Fibroblast of the aortic adventitia (primary cell): ENCODE measurements at regions not wholly inside any gene's neighbourhood (a gene's known extent, or its start where the extent isn't known, plus 50 kb on each side); places are given as distances from the start of the nearest gene placed in this dataset.
"Not testable (repeated sequence)": the region's sequence is repeated elsewhere in the genome, so short reads cannot be mapped to it uniquely, and the experiment has no call there.

ENCODE experiments used
- DNase-seq: peaks from one replicate; pipeline ENCODE4 v3.0.0-alpha.2; 2010; ENCODE audit warnings: low read depth
- H3K4me3 ChIP-seq: 2 replicates; pipeline ENCODE4 v1.5.1; 2011; ENCODE audit warnings: low read depth, mild to moderate bottlenecking, control low read depth, low read length, moderate library complexity
- TF ChIP-seq, protein P1 (sequence below): IDR thresholded peaks from 2 replicates; pipeline ENCODE4 v1.5.1; 2011; ENCODE audit warnings: mild to moderate bottlenecking, low read length, control low read depth, inconsistent platforms; ENCODE audit not compliant: insufficient read depth

DNA sequence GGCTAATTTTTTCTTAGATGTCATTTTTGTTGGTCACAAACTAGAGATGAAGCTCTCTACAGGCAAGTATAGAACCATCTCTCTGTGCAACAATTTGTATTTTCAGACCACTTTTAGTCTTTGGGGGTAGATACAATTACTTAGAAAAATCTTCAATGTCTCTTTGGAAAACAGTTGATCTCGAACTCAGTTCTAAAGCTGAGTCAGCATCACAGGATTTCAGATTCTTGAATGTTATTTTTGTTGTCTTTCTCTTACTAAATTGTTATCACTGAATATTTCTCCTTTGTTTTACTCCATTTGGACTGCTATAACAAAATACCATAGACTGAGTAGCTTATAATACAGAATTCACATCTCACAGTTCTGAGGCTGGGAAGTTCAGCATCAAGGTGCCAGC, 1557.0 kb downstream of the SI start:
- no peak for DNase-seq
- TF ChIP-seq, protein P1, sequence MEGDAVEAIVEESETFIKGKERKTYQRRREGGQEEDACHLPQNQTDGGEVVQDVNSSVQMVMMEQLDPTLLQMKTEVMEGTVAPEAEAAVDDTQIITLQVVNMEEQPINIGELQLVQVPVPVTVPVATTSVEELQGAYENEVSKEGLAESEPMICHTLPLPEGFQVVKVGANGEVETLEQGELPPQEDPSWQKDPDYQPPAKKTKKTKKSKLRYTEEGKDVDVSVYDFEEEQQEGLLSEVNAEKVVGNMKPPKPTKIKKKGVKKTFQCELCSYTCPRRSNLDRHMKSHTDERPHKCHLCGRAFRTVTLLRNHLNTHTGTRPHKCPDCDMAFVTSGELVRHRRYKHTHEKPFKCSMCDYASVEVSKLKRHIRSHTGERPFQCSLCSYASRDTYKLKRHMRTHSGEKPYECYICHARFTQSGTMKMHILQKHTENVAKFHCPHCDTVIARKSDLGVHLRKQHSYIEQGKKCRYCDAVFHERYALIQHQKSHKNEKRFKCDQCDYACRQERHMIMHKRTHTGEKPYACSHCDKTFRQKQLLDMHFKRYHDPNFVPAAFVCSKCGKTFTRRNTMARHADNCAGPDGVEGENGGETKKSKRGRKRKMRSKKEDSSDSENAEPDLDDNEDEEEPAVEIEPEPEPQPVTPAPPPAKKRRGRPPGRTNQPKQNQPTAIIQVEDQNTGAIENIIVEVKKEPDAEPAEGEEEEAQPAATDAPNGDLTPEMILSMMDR: no peak
- no peak overlapping the region for H3K4me3 ChIP-seq

DNA sequence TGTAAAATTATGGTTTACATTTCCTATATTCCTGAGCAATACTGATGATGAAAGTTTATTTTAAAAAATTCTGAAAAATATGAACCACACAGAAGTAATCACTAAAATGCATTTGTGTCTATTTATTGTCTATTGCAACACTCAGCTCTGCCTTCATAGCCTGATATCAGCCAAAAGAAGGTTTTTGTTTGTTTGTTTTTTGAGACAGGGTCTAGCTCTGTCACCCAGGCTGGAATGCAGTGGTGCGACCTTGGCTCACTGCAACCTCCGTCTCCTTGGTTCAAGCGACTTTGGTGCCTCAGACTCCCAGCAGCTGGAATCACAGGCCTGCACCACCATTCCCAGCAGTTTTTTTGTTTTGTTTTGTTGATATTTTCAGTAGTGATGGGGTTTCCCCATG, 1560.2 kb downstream of the SI start:
- H3K4me3 ChIP-seq: no peak overlapping the region
- no peak for DNase-seq
- TF ChIP-seq, protein P1: no peak

DNA sequence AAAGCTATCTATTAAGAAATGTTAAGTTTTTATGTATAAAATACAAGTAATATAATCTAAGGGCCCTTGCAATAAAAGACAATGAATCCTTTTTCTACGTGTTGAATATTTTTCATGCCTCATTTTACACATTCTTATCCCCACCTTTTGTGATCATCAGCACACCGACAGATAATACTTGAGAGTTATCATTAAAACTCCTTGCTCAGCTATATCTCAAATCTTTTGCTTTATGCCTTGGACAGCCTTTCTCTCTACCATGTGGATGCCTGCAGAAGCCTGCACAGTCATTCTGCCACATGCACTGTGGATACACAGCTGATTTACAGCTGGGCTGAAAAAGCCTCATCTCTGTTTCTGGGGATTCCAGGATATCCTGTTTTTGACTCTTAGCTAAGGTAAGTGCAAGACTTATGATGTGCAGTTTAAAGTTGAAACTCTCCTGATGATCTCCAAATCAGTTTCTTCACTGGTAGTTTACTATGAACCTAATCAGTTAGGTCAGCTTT, 1565.1 kb downstream of the SI start:
- TF ChIP-seq, protein P1: no peak
- H3K4me3 ChIP-seq: no peak overlapping the region

DNA sequence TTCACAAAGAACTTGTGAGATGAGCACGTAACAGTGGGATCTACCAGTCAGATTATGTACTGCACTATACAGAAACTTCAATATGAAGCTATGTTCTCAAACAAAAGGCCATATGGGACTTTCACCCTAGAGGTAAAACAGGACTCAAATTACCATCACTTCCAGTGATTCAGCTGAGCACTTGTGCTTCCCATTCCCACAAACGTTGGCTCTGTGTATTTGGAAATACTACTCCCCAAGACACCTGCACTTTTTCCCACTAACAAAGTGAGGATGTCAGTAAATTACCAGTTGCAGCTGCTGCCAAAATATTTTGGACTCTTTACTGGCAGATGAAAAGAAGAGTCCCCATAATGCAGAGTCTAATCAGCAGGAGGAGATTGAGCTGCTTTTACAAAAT, 1570.1 kb downstream of the SI start:
- TF ChIP-seq, protein P1: no peak
- no peak for DNase-seq

More for the DNA sequence above, 1565.1 kb downstream of the SI start:
- no peak for DNase-seq

DNA sequence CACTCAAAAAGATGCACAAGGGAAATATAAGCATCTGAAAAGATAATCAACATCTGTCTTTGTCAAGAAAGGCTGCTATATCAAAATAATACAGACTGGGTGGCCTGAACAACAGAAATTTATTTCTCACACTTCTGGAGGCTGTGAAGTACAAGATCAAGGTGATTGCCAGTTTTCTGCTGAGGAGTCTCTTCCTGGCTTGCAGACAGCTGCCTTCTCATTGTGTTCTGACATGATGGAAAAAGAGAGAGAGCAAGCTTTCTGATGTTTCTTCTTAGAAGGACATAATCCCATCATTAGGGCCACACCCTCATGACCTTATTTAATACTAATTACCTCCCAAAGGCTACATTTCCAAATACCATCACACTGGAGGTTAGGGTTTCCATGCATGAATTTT, 1573.3 kb downstream of the SI start:
- H3K4me3 ChIP-seq: no peak overlapping the region
- TF ChIP-seq, protein P1: no peak
- no peak for DNase-seq

More for the DNA sequence above, 1570.1 kb downstream of the SI start:
- H3K4me3 ChIP-seq: no peak overlapping the region

DNA sequence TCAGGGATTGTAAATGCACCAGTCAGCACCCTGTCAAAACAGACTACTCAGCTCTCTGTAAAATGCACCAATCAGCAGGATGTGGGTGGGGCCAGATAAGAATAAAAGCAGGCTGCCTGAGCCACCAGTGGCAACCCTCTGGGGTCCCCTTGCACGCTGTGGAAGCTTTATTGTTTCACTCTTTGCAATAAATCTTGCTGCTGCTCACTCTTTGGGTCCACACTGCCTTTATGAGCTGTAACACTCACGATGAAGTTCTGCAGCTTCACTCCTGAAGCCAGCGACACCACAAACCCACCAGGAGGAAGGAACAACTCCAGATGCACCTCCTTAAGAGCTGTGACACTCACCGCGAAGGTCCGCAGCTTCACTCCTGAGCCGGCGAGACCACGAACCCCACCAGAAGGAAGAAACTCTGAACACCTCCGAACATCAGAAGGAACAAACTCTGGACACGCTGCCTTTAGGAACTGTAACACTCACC, 1578.5 kb downstream of the SI start:
- not testable (repeated sequence) for H3K4me3 ChIP-seq, DNase-seq

DNA sequence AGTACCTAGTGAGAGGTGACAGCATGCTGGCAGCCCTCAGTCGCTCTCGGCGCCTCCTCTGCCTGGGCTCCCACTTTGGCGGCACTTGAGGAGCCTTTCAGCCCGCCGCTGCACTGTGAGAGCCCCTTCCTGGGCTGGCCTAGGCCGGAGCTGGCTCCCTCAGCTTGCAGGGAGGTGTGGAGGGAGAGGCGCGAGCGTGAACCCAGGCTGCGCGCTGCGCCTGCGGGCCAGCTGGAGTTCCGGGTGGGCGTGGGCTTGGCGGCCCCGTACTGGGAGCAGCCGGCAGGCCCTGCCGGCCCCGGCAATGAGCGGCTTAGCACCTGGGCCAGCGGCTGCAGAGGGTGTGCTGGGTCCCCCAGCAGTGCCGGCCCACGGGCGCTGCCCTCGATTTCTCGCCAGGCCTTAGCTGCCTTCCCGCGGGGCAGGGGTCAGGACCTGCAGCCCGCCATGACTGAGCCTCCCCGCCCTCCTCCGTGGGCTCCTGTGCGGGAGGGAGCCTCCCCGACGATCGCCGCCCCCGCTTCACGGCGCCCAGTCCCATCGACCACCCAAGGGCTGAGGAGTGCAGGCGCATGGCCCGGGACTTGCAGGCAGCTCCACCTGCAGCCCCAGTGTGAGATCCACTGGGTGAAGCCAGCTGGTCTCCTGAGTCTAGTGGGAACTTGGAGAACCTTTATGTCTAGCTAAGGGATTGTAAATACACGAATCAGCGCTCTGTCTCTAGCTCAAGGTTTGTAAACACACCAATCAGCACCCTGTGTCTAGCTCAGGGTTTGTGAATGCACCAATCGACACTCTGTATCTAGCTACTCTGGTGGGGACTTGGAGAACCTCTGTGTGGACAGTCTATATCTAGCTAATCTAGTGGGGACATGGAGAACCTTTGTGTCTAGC, 1579.2 kb downstream of the SI start:
- DNase-seq: not testable (repeated sequence)

More for the DNA sequence above, 1579.2 kb downstream of the SI start:
- not testable (repeated sequence) for H3K4me3 ChIP-seq
